Panc1 (cell line): ENCODE measurements at regions not wholly inside any gene's neighbourhood (a gene's known extent, or its start where the extent isn't known, plus 50 kb on each side); places are given as distances from the start of the nearest gene placed in this dataset.

Experiments used
- CTCF ChIP-seq: fragments of 450-650 bp; IDR thresholded peaks from 2 replicates; pipeline ENCODE4 v1.5.1; 2017; ENCODE audit warnings: mild to moderate bottlenecking
- POLR2AphosphoS5 ChIP-seq: IDR thresholded peaks from 2 replicates; pipeline ENCODE4 v1.6.1; 2012; ENCODE audit warnings: mild to moderate bottlenecking, low read depth, low read length, moderate library complexity
- REST ChIP-seq, 2 experiments: IDR thresholded peaks; 2 replicates each; pipeline ENCODE4 v1.6.1; 2011 to 2012; ENCODE audit warnings: low read depth in 2 of 2, control low read depth in 1 of 2, low read length in 1 of 2, mild to moderate bottlenecking in 1 of 2, moderate library complexity in 1 of 2; ENCODE audit not compliant: insufficient read depth in 1 of 2
- SIN3A ChIP-seq: IDR thresholded peaks from 2 replicates; pipeline ENCODE4 v1.6.1; 2012; ENCODE audit warnings: low read depth, mild to moderate bottlenecking, low read length, moderate library complexity, borderline replicate concordance; ENCODE audit not compliant: insufficient read depth
- TCF7L2 ChIP-seq: IDR thresholded peaks from 2 replicates; pipeline ENCODE4 v1.6.1; 2011; ENCODE audit warnings: mild to moderate bottlenecking, low read depth, low read length, inconsistent platforms

GRCh38 chr5:175012267-175012666, 287.9 kb downstream of the MSX2 start:
- TF ChIP-seq CTCF: no peak
- no peak for TF ChIP-seq REST (IDR thresholded peaks at IDR 0.05; ENCODE audit: insufficient read depth in 1 of 2, low read depth in 2 of 2, low read length in 1 of 2)
- no peak for TF ChIP-seq POLR2AphosphoS5
- no peak for TF ChIP-seq SIN3A
- no peak for TF ChIP-seq TCF7L2
